ENCODE measurements at regions not wholly inside any gene's neighbourhood (a gene's known extent, or its start where the extent isn't known, plus 50 kb on each side); places are given as distances from the start of the nearest gene placed in this dataset.
"Not testable (repeated sequence)": the region's sequence is repeated elsewhere in the genome, so short reads cannot be mapped to it uniquely, and the experiment has no call there.

DNA sequence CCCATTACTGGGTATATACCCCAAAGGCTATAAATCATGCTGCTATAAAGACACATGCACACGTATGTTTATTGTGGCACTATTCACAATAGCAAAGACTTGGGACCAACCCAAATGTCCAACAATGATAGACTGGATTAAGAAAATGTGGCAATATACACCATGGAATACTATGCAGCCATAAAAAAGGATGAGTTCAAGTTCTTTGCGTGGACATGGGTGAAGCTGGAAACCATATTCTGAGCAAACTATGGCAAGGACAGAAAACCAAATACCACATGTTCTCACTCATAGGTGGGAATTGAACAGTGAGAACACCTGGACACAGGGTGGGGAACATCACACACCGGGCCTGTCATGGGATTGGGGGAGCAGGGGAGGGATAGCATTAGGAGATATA is 54.4 kb upstream of the MUCL1 start:
- DNase-seq (ENCODE audit: low read depth): not testable (repeated sequence)

DNA sequence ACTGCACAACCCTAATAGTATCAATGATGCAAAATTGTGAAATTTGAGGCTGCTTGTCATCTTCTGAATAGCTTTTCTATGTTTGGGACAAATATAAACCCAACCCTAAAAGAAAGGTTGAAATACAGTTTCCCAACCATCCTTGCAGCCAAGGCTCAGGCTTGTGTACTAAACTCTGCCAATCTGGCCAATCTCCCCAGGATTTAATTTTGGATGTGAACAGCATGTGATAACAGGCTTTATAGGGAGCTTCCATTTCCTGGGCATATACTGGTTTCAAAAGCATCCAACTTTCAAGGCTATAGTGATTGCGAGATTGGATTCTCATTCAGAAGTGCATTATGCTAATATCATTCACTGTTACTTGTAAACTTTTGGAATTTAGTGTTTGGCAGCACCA is 55.7 kb upstream of the MUCL1 start:
- DNase-seq (ENCODE audit: low read depth): no peak

DNA sequence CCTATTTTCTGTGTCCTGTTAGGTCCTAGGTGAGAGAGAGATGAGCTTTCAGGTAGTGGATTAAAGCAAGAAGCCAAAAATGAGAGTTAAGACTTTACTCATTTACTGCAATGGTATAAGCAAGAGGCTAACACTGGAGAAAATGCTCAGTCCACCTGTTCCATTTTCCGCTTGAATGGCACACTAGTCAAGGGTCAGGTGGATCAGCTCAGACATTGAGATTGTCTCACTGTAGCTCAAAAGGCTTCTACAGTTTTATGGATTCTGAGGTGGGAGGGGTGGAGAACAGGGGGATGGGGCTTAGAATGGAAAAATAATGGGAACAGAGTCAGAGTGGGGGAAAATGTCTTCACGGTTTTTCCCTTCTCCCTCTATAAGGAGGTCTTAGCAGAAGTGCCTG is 57.3 kb upstream of the MUCL1 start:
- no peak for DNase-seq (ENCODE audit: low read depth)

DNA sequence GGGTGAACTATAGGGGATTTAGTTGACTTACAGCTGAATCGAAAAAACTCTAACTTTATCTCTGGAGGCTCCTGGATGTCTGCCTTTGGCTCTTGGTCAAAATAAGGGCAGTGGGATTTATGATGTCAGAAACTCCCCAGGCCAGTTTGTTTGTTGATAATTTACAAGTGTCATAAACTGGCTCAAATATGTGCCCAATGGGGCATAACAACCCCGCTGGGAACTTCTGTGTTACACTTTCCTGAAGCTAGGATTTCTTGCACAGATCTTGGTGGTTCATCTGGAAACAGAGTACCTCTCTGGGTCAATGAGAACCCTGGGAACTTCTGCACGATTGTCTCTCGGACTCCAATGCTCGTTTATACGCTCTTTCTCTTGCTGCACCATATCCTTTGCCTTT is 58.7 kb upstream of the MUCL1 start:
- DNase-seq (ENCODE audit: low read depth): no peak

DNA sequence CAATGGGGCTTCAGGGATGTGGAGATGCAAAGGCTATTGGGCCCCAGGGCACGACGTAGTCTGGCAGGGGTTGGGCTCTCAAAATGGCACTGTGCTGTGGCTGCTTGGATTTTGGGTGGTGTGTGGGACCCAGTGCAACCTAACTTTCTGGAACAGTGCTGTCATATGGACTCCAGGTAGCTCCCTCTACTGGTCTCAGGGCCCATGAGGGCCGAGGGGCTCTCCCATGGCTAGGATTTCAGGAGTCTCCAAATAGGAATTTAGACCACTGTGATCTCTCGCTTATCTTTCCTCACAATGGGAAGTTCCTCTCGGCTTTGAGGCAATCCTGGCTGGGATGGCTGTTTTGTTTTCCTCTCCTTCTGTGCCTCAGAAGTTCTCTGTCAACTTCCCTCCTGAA is 68.2 kb upstream of the MUCL1 start:
- no peak for DNase-seq (ENCODE audit: low read depth)

DNA sequence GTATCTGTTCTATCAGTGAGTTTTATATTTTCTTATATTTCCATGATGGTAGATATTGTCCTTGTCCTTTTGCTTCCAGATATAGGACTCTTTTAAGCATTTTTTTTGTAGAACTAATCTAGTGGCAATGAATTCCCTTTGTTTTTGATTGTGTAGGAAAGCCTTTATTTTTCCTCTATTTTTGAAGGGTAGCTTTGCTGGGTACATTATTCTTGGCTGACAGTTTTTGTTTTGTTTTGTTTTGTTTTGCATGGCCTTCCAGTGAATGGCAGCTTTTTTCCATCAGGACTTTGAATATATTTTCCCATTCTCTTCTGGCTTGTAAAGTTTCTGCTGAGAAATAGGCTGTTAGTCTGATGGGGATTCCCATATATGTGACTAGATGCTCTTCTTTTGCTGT is 70.2 kb upstream of the MUCL1 start:
- no peak for DNase-seq (ENCODE audit: low read depth)

DNA sequence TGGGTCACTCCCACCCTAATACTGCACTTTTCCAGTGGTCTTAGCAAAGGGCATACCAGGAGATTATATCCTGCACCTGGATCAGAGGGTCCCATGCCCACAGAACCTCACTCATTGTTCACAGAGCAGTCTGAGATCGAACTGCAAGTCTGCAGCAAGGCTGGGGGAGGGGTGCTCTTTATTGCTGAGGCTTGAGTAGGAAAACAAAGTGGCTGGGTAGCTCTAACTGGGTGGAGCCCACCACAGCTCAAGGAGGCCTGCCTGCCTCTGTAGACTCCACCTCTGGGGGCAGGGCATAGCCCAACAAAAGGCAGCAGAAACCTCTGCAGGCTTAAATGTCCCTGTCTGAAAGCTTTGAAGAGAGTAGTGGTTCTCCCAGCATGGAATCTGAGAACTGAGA is 77.3 kb upstream of the MUCL1 start:
- DNase-seq (ENCODE audit: low read depth): not testable (repeated sequence)

DNA sequence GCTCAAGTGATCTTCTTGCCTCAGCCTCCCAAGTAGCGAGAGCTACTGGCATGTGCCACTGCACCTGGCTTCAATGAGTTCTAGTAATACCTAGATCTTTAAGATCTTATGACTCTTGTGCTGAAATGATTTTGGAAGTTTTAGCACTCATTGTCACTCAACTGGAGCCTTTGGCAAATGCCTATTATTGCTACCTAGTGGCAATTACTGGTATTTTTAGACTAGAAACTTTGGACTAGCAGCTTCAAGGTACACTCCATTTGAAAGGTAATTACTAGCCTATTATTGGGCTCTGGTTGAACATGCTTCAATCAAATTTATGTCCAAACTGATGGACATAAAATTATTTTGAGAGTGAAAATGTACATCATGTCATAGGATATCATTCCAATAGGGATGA is 80.7 kb upstream of the MUCL1 start:
- DNase-seq (ENCODE audit: low read depth): no peak

DNA sequence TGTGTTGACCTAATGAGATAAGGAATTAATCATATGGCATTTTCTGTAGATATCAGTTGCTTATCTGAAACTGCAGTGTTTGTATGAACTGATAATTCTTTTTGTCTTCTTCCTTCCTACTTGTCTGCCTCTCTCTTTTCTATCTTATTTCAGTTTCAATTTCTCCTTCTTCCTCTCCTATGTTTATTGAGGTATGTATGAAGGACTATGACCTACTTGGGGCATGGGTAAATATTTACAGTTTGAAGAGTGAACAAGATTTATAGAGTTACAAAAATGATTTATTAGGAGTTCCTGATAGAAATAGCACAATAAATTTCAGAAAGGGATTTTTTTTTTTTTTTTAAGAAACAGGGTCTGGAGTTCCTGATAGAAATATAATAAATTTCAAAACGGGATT is 88.7 kb upstream of the MUCL1 start:
- DNase-seq (ENCODE audit: low read depth): no peak

DNA sequence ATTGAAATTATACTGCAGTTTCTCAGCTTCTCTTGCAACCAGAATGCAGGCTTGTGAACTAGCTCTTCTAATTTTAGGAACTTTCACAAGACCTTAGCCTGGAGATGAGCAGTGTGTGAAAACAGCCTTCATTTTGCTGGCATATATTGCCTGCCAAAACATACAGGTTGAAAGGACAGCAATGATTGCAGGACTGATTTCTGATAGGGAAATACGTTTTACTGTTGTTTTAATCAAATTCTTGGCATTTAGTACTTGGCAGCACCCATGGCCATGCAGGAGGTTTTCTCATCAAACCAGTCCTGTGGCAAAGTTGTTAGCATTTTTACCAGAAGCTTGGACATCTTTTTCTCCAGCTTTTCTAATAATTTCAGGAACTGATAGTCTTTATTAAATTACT is 91.9 kb upstream of the MUCL1 start:
- DNase-seq (ENCODE audit: low read depth): no peak

DNA sequence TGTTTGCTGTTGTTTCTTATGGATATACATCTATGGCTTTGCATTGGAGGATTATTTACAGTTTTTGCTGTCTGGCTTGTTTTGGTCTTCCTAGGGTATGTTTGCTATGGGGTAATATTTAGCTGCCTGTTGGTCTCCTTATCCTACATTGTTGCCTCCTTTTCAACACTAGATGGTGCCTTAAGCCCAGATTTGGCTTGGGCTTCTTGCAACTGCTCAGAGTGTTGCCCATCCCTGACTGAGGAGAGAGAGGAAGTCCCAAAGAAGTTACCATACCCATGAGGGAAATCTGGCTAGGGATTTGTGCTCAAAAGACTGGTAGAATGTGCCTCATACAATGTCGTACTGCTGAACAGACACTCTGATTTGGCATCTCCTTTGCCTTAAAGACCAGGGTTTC is 94.6 kb upstream of the MUCL1 start:
- DNase-seq (ENCODE audit: low read depth): peak; percentile 62

DNA sequence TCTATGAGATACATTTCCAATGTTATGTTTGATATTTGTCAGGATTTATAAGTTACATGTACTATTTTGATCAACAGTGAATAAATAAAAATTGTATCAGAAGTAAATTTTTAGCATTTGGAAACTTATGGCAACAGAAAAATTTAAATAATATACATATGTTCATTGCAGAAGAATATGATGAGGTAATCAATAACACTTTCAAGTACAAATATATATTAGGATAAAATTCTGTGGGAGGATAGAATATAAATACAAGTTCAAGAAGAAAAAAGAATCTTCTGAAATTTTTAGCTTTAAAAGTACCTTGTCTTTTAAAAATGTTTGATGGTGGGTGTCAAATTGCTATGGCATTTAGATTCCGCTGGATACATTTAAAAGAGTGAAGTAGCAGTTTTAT is 102.8 kb upstream of the MUCL1 start:
- no peak for DNase-seq (ENCODE audit: low read depth)

DNA sequence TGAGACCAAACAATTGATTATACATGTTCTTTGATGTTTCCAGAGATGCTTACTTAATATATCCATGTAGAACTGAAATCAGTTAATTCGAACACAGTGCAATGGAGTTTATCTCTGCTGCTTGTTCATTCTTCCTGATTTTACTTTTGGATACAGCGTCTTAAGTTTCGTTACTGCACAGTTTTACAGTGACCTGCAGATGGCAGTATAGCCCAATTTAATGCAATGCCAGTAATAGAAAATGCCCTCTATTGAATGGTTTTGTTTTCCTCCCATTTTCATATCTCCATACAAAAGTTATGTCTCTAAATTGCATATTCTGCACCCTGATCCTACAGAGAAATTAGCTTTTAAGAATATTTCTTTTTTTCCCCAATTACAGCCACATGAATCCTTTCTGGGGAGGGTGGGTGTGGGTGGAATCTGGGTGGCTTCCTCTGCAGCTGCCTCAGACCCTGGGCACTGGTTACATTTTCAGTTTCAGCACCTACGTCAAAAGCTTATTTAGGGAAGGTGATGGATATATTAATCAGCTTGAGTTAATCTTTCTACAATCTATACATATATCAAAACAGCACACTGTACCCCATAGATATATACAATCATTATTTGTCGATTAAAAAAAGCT is 101.1 kb upstream of the DCD start:
- DNase-seq (ENCODE audit: low read depth): peak; percentile 60

DNA sequence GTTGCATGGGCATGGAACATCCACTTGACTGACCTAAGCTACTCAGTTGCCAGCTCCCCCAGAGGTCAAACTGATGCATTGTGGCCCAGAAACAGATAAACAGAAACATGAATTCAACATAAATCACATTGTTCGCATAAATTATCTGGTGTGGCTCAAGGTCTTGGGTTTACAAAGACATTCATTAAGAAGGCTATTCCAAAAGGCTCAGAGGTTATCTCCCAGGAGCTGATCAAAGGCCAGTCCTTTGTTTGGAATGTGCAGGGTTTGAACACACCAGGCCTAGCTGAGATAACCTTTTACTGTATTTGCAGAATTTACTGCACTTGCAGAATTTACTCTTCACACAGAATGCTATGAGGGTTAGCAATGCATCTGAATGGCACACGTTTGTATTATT is 96.4 kb upstream of the DCD start:
- DNase-seq (ENCODE audit: low read depth): no peak

DNA sequence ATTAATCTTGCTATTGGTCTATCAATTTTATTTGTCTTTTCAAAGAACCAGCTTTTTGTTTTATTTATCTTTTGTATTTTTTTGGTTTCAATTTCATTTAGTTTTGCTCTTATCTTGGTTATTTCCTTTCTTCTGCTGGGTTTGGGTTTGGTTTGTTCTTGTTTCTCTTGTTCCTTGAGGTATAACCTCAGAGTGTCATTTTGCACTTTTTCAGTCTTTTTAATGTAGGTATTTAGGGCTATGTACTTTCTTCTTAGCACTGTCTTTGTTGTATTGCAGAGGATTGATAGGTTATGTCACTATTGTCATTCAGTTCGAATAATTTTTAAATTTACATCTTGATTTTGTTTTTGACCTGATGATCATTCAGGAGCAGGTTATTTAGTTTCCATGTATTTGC is 92.7 kb upstream of the DCD start:
- DNase-seq (ENCODE audit: low read depth): no peak

DNA sequence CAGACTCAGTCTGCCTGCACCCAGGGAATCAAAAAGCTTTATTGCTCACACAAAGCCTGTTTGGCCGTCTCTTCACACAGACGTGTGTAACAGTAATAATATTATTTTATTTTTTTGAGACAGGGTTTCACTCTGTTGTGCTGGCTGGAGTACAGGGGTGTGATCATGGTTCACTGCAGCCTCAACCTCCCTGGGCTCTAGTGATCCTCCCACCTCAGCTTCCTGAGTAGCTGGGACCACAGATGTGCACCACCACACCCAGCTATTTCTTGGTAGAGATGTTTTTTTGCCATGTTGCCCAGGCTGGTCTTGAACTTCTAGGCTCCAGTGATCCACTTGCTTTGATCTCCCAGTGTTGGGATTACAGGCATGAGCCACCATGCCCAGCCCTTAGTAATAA is 88.4 kb upstream of the DCD start:
- DNase-seq (ENCODE audit: low read depth): no peak

DNA sequence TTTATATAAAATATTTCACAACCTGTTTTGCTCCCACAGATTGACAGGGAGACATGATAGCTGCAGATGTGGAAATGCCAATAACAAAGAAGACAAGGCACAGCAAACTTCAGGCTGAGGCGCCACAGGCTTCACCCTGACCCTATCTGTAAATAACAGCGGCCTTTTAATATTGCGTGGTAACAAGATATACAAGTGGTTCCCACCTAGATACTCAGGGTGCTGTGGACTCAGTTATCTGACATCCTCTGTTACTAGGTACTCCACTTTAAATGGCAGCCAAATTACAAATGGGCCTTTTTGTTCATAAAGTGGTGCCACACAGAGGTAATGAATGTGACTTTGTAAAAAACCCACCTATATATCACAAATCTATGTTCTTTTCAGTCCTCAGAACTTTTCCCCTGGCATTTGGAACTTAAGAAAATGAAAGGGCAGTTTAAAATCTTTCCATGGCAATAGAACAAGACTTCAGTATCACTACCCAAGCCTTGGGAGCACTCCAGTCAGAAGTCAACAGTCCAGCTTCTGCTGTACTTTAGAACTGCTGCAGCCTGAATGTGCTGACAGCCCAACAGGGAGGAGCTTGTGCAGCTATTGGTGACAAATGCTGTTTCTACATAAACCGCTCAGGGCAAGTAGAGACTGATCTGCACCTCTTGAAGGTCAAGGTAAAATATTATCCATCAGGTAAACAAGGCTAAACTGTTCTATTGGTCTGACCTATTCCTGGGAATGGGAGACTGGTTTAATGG is 86.2 kb upstream of the DCD start:
- no peak for DNase-seq (ENCODE audit: low read depth)

DNA sequence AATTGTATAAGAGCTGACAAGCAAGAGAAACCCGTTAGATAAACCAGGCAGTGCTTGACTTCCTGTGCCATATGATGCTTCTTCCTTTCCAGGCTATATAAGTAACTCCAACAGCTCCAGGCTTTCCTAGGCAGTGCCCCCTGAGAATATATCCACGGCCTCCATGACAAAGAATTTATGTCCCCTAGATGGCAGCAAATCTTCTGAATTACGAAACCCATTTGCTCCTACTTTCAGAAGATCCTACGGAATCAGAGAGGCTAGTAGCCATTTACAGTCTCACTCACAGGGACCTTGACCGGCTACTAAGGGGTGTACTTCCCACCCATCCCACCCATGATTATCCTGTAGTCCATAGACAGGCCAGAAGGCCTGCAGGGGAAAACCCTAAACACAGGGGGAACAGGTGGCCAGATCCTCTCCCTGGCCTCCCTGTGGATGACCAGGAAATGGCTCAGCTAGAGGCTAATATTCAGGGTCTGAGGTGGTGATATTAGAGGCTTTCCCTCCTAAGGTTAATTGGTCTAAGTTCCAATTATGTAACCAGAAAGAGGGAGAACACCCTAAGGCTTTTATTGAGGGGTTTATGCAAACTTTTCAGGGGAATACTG is 77.2 kb upstream of the DCD start:
- DNase-seq (ENCODE audit: low read depth): peak; percentile 52

DNA sequence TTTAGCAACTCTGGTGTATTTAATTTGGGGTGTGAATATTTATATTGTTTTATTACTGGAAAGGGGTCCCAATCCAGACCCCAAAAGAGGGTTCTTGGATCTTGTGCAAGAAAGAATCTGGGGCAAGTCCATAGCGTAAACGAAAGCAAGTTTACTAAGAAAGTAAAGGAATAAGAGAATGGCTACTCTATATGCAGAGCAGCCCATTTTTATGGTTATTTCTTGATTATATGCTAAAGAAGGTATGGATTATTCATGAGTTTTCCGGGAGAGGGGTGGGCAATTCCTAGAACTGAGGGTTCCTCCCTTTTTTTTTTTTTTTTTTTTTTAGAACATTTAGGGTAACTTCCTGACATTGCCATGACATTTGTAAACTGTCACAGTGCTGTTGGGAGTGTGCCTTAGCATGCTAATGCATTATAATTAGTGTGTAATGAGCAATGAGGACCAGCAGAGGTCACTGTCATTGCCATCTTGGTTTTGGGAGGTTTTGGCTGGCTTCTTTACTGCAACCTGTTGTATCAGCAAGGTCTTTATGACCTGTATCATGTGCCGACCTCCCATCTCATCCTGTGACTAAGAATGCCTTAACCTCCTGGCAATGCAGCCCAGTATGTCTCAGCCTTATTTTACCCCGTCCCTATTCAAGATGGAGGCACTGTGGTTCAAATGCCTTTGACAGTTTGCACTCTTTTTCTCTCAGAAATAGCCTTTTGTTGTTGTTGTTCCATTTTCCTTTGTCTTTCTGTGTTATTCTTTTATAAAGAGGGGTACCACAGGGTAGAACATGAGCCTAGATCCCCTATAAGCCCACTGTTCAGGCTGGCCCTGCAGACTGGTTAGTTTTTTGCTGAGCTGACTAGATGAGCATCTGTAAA is 75.5 kb upstream of the DCD start:
- DNase-seq (ENCODE audit: low read depth): peak; percentile 46

DNA sequence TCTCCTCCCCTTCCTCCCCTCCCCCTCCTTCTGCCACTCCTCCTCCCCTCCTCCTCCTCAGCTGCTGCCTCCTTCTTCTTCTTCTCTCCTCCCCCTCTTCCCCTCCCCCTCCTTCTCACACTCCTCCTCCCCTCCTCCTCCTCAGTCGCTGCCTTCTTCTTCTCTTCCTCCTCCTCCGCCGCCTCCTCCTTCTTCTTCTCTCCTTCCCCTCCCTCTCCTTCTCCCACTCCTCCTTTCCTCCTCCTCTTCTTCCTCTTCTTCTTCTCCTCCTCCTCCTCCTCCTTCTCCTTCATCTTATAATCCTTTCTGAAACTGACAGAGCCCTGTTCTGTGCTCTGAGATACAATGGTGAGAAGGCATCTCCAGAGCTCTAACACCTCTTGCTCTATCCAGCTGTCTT is 73.1 kb upstream of the DCD start:
- DNase-seq (ENCODE audit: low read depth): no peak

DNA sequence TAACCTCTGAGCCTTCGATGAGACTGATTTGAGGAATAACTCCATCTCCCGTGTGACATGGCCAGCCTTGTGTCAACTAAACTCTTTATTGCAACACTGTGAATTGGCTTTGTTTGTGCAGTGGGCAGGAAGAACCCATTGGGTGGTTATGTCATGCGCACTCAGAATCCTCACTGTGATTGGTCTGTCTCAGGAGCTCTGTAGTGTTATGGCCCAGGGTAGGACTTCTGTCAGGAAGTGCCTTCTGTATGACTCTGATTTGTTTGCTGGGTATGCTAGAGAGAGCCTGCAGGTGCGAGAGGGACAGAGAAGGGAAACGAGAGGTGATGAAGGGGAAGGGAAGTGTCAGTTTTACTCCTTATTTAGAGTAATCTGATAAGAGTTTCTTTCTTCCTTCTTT is 71.5 kb upstream of the DCD start:
- DNase-seq (ENCODE audit: low read depth): no peak

DNA sequence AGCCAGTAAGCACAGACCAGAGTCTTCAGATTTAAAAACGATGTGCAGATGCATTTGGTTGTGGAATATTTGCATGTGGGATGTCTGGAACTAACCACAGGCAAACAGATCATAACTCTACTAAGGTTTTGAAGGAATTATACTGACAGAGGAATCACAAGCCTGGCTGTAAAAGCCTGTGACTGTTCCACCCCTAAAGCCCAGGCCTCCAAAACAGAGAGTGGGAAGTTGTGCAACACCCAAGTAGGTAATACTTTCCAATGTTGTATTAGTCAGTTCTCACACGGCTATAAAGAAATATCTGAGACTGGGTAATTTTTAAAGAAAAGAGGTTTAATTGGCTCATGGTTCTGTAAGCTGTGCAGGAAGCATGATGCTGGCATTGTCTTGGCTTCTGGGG is 68.1 kb upstream of the DCD start:
- no peak for DNase-seq (ENCODE audit: low read depth)

DNA sequence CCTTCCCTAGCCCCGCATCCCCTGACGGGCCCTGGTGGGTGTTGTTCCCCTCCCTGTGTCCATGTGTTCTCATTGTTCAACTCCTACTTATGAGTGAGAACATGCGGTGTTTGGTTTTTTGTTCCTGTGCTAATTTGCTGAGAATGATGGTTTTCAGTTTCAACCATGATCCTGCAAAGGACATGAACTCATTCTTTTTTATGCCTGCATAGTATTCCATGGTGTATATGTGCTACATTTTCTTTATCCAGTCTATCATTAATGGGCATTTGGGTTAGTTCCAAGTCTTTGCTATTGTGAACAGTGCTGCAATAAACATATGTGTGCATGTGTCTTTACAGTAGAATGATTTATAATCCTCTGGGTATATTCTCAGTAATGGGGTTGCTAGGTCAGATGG is 65.7 kb upstream of the DCD start:
- not testable (repeated sequence) for DNase-seq (ENCODE audit: low read depth)
